Kidney epithelial cell (primary cell): ENCODE measurements at regions not wholly inside any gene's neighbourhood (a gene's known extent, or its start where the extent isn't known, plus 50 kb on each side); places are given as distances from the start of the nearest gene placed in this dataset.

Experiments used
- DNase-seq: peaks from one replicate; pipeline ENCODE4 v3.0.0-alpha.2; 2010; ENCODE audit warnings: low read depth
- H3K27me3 ChIP-seq: 2 replicates; pipeline ENCODE4 v1.6.0; 2011; ENCODE audit warnings: low read length; ENCODE audit not compliant: control insufficient read depth, insufficient read depth
- H3K36me3 ChIP-seq: 2 replicates; pipeline ENCODE4 v1.5.1; 2011; ENCODE audit warnings: low read length; ENCODE audit not compliant: control insufficient read depth, insufficient read depth
- H3K4me3 ChIP-seq: 2 replicates; pipeline ENCODE4 v1.5.1; 2011; ENCODE audit warnings: low read depth, mild to moderate bottlenecking, control low read depth, low read length
- TF ChIP-seq, protein P1 (sequence below): IDR thresholded peaks from 2 replicates; pipeline ENCODE4 v1.5.1; 2011; ENCODE audit warnings: mild to moderate bottlenecking, moderate library complexity, low read length, control low read depth, inconsistent platforms; ENCODE audit not compliant: insufficient read depth, poor library complexity, severe bottlenecking

DNA sequence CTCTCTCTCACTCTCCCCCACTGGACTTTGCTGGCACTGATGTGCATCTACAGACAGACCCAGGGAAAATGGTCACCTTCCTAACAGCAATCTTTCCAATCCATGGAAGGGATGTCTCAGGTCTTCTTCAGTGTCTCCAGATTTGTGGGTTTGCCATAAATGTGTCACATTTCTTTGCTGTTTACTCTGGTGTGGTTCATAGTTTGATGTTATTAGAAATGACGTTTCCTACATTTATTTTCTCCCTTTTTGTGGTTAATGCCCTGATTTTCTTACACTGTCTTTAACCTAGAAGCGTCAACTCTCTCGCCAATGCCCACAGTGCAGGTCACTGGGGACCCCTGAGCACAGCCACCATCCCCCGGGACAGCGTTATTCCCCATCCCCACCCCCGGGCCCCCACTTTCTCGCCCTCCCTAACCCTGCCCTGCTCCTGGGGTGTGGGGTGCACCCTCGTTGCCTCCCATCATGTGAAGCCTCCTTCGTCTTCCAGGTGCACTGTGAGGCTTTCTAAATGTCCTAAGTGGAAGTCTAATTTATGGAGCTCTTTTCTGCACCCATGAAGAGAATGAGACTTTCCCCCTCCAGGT, 86.5 kb downstream of the YTHDF1 start:
- Histone ChIP-seq H3K36me3 (no peaks in the 10 kb centered on the region), H3K27me3 (peaks cover 12% of the 10 kb centered on the region), H3K4me3 (no peak overlapping the region)
- TF ChIP-seq, protein P1, sequence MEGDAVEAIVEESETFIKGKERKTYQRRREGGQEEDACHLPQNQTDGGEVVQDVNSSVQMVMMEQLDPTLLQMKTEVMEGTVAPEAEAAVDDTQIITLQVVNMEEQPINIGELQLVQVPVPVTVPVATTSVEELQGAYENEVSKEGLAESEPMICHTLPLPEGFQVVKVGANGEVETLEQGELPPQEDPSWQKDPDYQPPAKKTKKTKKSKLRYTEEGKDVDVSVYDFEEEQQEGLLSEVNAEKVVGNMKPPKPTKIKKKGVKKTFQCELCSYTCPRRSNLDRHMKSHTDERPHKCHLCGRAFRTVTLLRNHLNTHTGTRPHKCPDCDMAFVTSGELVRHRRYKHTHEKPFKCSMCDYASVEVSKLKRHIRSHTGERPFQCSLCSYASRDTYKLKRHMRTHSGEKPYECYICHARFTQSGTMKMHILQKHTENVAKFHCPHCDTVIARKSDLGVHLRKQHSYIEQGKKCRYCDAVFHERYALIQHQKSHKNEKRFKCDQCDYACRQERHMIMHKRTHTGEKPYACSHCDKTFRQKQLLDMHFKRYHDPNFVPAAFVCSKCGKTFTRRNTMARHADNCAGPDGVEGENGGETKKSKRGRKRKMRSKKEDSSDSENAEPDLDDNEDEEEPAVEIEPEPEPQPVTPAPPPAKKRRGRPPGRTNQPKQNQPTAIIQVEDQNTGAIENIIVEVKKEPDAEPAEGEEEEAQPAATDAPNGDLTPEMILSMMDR: no peak
- no peak for DNase-seq

DNA sequence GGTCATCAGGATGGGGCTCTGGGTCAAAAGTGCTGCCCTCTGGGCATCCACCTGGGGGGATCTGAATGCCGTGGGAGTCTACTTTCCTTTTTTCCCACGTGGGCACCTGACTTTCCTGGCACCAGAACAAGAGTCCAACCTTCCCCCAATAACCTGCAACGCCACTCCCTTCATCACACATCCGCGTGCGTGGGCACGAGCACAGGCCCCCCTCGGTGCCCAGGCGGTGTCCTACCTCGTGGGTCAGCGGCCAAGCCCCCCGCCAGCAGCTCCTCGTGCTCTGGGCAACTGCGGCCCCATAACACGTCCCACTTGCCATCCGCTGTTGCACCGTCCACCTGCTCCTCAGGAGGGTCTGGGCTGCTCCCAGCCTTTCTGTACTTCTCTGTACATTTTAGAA, 87.0 kb downstream of the YTHDF1 start:
- no peak overlapping the region for H3K4me3 ChIP-seq
- H3K36me3 ChIP-seq: no peaks in the 10 kb centered on the region
- TF ChIP-seq, protein P1: no peak
- peaks cover 12% of the 10 kb centered on the region for H3K27me3 ChIP-seq
- DNase-seq: no peak

DNA sequence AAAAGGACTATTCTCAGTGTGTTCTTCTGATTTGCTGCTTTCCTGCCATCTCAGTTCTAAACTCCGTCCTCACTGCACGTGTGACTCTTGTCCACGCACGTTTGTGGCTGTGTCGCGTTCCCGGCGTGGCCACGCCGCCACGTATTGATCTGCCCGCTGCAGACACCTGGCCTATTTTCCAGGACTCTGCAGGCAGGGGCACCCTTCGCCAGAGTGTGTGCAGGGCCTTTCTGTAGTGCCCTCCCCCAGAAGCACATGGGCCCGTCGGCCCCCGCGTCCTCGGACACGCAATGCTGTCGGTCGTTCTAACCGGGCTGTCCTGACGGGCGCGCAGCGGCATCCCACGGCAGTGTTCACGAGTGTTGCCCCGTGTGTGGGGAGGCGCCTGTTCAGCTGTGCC, 87.6 kb downstream of the YTHDF1 start:
- no peaks in the 10 kb centered on the region for H3K36me3 ChIP-seq
- H3K27me3 ChIP-seq: peaks cover 12% of the 10 kb centered on the region
- no peak for DNase-seq
- TF ChIP-seq, protein P1: no peak
- no peak overlapping the region for H3K4me3 ChIP-seq

DNA sequence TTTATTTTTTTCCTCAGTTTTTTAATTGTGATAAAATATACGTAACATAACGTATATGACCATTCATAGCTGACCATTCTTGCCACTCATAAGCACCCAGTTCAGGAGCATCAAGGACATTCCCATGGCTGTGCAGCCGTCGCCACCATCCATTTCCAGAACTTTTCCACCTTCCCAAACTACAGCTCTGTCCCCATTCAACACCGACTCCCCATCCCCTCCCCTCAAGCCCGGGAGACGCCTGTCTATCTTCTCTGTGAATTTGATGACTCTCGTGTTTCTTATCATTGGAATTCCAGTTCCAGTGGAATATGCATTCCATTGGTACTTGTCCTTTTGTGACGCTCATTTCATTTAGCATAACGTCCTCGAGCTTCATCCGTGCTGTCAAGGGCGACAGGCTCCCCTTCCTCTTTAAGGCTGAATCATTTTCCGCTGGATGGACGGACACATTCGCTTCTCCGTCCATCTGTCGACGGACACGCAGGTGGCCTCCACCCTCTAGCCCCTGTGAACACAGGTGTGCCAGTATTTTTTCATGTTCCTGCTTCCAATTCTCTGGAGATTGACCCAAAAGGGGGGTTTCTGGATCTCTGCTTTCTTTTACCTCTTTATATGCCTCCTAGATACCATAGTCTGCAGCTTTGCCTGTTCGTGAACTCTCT, 88.1 kb downstream of the YTHDF1 start:
- no peak overlapping the region for H3K4me3 ChIP-seq
- H3K36me3 ChIP-seq: no peaks in the 10 kb centered on the region
- TF ChIP-seq, protein P1: no peak
- DNase-seq: no peak
- peaks cover 10% of the 10 kb centered on the region for H3K27me3 ChIP-seq

DNA sequence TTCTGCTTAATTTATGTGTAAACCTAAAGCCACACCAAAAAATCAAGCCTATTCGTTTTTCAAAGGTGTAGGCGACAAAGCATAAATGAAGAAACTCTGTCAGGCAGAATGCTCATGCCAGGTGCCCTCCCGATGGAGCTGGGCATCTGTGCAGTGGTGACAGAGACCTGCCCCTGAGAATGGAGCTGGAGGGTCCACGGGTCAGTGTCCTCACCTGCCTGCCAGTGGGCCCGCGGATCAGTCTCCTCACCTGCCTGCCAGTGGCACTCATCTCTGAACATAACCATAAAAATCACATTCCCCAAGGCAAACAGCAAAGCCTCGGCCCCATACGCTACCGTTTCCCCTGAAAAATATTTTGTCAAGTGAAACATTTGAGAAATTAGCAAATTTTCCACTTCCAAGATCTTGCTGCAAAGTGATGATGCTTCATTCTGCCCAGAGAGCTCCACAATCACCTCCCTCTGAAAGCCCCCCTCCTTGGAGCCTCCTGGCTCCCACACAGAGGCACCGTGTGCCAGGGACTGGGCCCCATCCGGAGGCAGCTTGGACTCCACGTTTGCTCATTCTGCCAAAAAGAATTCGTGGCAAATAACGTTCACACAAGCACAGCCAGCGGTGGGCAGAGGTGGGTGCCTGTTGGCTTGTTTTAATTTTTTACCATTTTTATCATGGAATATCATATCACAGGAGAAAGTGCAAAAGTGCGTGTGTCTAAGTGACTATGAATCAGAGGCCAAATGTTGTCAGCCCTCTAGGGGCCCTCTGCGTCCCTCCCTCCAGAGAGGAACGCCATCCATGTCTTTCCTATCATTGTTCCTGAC, 88.8 kb downstream of the YTHDF1 start:
- peaks cover 10% of the 10 kb centered on the region for H3K27me3 ChIP-seq
- TF ChIP-seq, protein P1: no peak
- no peak for DNase-seq
- H3K4me3 ChIP-seq: no peak overlapping the region
- H3K36me3 ChIP-seq: no peaks in the 10 kb centered on the region
